ENCODE measurements at regions not wholly inside any gene's neighbourhood (a gene's known extent, or its start where the extent isn't known, plus 50 kb on each side); places are given as distances from the start of the nearest gene placed in this dataset.

GRCh38 chr17:55870044-55870443, 119.2 kb downstream of the PCTP start:
- TF ChIP-seq CTCF (IDR thresholded peaks at IDR 0.05) (no peak), POLR2A (IDR thresholded peaks at IDR 0.05; ENCODE audit: low read depth) (no peak), EP300 (IDR thresholded peaks at IDR 0.05) (no peak), POLR2AphosphoS5 (IDR thresholded peaks at IDR 0.05) (no peak)
